GM10266 (cell line): ENCODE measurements at regions not wholly inside any gene's neighbourhood (a gene's known extent, or its start where the extent isn't known, plus 50 kb on each side); places are given as distances from the start of the nearest gene placed in this dataset.
"Not testable (repeated sequence)": the region's sequence is repeated elsewhere in the genome, so short reads cannot be mapped to it uniquely, and the experiment has no call there.

ENCODE experiments used
- DNase-seq: peaks from one replicate; pipeline ENCODE4 v3.0.0; 2012; ENCODE audit errors: extremely low spot score
- TF ChIP-seq, protein P1 (sequence below): IDR thresholded peaks from 2 replicates; pipeline ENCODE4 v1.5.1; 2012; ENCODE audit warnings: mild to moderate bottlenecking, low read depth; ENCODE audit not compliant: control insufficient read depth, insufficient read depth; ENCODE audit errors: missing control alignments

DNA sequence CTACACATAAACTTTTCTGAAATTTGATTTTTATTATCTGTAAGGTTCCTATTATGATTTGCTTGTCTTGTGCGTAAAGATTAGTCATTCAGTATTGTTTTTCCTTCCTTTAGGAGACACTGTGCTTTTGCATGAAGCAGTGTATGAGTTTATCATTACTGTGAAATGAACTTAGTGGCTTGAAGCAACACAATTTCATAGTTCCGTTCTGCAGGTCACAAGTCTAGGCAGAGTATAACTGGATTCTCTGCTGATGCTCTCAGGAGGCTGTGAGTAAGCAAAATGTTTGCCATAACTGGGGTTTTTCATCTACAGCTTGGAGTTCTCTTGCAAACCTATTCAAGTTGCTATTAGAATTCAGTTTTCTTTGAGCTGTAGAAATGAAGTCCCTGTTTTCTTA lies 1136.1 kb downstream of the OTOL1 start:
- TF ChIP-seq, protein P1, sequence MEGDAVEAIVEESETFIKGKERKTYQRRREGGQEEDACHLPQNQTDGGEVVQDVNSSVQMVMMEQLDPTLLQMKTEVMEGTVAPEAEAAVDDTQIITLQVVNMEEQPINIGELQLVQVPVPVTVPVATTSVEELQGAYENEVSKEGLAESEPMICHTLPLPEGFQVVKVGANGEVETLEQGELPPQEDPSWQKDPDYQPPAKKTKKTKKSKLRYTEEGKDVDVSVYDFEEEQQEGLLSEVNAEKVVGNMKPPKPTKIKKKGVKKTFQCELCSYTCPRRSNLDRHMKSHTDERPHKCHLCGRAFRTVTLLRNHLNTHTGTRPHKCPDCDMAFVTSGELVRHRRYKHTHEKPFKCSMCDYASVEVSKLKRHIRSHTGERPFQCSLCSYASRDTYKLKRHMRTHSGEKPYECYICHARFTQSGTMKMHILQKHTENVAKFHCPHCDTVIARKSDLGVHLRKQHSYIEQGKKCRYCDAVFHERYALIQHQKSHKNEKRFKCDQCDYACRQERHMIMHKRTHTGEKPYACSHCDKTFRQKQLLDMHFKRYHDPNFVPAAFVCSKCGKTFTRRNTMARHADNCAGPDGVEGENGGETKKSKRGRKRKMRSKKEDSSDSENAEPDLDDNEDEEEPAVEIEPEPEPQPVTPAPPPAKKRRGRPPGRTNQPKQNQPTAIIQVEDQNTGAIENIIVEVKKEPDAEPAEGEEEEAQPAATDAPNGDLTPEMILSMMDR = no peak
- no peak for DNase-seq

DNA sequence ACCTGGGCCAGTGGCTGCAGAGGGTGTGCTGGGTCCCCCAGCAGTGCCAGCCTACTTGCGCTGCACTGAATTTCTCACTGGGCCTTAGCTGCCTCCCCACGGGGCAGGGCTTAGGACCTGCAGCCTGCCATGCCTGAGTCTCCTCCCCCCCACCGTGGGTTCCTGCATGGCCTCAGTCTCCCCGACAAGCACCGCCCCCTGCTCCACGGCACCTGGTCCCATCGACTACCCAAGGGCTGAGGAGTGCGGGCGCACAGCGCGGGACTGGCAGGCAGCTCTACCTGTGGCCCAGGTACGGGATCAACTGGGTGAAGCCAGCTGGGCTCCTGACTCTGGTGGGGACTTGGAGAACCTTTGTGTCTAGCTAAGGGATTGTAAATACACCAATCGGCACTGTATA lies 1143.6 kb downstream of the OTOL1 start:
- not testable (repeated sequence) for DNase-seq

DNA sequence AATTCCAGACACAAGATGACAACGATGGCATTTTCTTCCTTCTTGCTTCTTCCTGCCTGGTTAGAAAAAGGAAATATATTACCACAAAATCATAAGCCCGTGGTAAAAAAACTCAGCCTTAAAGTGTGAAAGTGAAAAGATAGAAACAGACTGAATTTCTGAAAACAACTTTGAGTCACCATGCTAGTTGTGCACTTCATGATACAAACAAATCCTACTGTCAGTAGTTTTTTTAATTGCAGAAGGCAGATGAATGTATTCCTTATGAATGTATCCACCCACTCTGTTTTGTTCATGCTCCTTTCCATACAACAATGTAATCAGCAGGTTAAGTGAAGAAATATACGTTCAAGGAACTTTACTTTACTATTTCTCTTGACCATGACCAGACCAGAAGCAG lies 1144.7 kb downstream of the OTOL1 start:
- no peak for DNase-seq

DNA sequence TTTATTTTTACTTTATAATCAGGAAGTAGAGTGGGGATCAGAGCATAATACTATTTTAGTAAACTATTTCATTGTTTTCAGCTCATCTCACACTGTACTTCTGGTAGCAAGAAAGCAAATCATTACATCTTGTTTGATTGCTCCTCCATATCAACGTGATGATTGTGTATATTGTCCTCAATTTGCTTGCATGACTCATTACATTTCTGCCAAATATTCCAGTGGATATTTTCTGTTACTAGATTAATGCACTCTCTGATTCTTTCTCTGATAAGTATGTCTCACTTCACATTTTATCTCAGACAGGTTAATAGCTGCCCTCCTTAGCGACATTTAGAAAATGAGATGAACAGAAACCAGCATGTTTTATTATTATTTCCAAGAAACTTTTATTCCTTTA lies 1145.3 kb downstream of the OTOL1 start:
- TF ChIP-seq, protein P1 = no peak
- DNase-seq = no peak

More for the DNA sequence above, 1144.7 kb downstream of the OTOL1 start:
- TF ChIP-seq, protein P1 = no peak

DNA sequence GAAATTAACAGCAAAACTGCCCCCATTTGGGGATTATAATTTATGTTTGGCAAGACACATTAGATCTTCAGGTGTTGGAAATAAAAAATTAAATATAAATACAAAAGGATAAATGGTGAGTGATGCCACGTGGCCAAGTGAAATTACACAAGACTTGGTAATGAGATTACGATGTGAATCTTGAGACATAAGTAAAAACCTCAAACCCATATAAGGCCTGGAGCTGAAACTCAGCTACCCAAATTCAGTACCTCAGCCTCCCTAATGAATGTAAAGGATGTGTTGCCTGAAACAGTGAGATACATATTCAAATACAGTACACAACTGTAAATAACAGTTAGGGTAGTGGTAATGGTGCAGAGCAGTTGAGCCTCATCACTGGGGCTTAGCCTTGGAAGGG lies 1146.6 kb downstream of the OTOL1 start:
- DNase-seq = no peak
- TF ChIP-seq, protein P1 = no peak

DNA sequence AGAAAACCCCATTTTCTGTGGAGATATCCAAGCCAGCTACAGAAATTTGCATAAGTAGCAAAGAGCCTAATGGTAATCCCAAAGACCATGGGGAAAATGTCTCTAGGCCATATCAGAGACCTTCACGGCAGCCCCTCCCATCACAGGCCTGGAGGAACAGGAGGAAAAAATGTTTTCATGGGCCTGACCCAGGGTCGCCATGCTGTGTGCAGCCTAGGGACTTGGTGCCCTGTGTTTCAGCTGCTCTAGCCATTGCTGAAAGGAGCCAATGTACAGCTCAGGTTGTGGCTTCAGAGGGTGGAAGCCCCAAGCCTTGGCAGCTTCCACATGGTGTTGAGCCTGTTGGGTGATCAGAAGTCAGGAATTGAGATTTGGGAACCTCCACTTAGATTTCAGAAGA lies 1150.7 kb downstream of the OTOL1 start:
- no peak for DNase-seq
- TF ChIP-seq, protein P1 = no peak

DNA sequence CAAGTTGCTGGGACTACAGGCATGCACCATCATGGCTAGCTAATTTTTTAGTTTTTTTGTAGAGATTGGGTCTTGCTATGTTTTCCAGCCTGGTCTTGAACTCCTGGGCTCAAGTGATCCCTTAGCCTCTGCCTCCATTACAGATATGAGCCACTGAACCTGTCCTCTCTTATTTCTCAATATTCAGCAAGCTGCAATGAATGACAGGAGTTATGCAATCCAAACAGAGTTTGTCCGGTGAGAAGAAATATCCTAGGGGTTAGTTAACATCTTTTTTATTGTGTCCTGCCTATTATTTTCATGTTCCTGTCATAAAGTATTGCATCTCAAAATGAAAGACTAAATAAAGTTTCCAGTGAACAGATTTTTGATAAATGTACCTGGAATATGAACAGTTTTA lies 1161.4 kb downstream of the OTOL1 start:
- DNase-seq = no peak
- TF ChIP-seq, protein P1 = no peak

DNA sequence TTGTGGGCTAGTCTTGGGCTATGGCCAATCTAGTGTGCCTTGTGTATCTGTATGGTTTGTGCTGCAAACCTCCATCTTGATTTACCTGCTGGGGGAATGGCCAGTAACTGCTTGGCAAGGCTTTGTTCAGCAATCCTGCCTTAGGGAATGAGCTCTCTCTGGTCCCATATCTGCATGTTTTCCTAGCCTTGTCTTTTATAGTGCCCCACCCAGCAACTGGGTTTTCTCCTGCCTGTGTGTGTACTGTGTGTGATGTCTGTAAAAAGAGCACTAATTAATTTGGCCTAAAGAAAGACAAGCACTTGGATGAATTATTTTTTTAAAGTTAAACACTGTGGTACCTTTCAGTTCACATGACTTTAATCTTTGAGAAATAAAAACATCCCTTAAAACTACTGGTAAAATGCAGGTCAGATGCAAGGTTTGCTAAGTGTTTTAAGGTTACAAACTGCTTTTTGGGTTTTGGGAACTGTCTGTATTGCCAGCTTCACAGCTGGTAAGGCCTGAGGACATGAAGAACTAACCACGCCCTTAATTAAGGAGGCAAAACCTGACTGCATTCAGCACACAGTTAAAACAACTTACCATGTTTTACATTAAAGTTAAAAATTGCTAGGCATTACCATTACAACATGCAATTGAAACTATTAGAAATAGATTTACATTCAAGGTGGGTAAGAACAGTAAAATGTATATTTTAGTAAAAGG lies 1169.2 kb downstream of the OTOL1 start:
- no peak for DNase-seq
- TF ChIP-seq, protein P1 = no peak
